Lung (tissue), 11 donors: ENCODE measurements at regions not wholly inside any gene's neighbourhood (a gene's known extent, or its start where the extent isn't known, plus 50 kb on each side); places are given as distances from the start of the nearest gene placed in this dataset.

Experiments used
- ATAC-seq: fragments of 200-7000 bp; cut with Tn5 transposase; one replicate; pipeline ENCODE4 v1.9.1; 2020; ENCODE audit warnings: moderate number of reproducible peaks; ENCODE audit not compliant: insufficient read depth, low FRiP score
- DNase-seq, 3 donors: peaks; one replicate each; pipeline ENCODE4 v3.0.0-alpha.2; 2013 to 2017
- H3K27ac ChIP-seq, 2 donors: one replicate each; pipeline ENCODE4 v1.5.1; 2013; ENCODE audit warnings: mild to moderate bottlenecking in 2 of 2, moderate library complexity in 2 of 2, control low read depth in 1 of 2, inconsistent platforms in 1 of 2, low read depth in 1 of 2, low read length in 1 of 2
- H3K27me3 ChIP-seq, 3 donors: one replicate each; pipeline ENCODE4 v1.5.1; 2013; ENCODE audit warnings: low read length in 2 of 3; ENCODE audit not compliant: control insufficient read depth in 3 of 3, insufficient read depth in 3 of 3
- H3K36me3 ChIP-seq, 4 donors: one replicate each; pipeline ENCODE4 v1.5.1; 2013; ENCODE audit warnings: low read length in 4 of 4, mild to moderate bottlenecking in 1 of 4, moderate library complexity in 1 of 4; ENCODE audit not compliant: control insufficient read depth in 4 of 4, insufficient read depth in 4 of 4
- H3K4me1 ChIP-seq, 5 donors: one replicate each; pipeline ENCODE4 v1.5.1; 2013; ENCODE audit warnings: low read length in 5 of 5, mild to moderate bottlenecking in 2 of 5, moderate library complexity in 1 of 5; ENCODE audit not compliant: control insufficient read depth in 5 of 5, insufficient read depth in 5 of 5
- H3K4me3 ChIP-seq: one replicate; pipeline ENCODE4 v1.5.1; 2013; ENCODE audit warnings: mild to moderate bottlenecking, control low read depth, moderate library complexity
- H3K9ac ChIP-seq, 2 donors: one replicate each; pipeline ENCODE4 v1.5.1; 2013; ENCODE audit warnings: low read length in 2 of 2, control low read depth in 1 of 2; ENCODE audit not compliant: insufficient read depth in 1 of 2
- H3K9me3 ChIP-seq, 4 donors: one replicate each; pipeline ENCODE4 v1.5.1; 2013; ENCODE audit warnings: low read length in 3 of 4, mild to moderate bottlenecking in 1 of 4, moderate library complexity in 1 of 4; ENCODE audit not compliant: control insufficient read depth in 4 of 4, insufficient read depth in 3 of 4
- WGBS, 2 donors: extraction: QIAGEN DNeasy Blood & Tissue Kit; methylation state at CpG; one replicate each; pipeline ENCODE4 v1.1.7; 2013; 5-methylcytosine and 5-hydroxymethylcytosine counted together
- TF ChIP-seq, protein P1 (sequence below): IDR thresholded peaks from 2 replicates; pipeline ENCODE4 v1.5.1; 2012; ENCODE audit warnings: mild to moderate bottlenecking; ENCODE audit errors: control extremely low read depth, extremely low read depth
- donor health status: control.
- donor health status: control.
- donor health status: Bipolar disorder and iron deficiency.
- donor health status: healthy.
- donor health status: DM: yes; HTN: yes; CAD: no.

GRCh38 chr9:1221298-1221697, 171.1 kb downstream of the DMRT2 start:
- Histone ChIP-seq H3K27ac (no peak overlapping the region), H3K36me3 (no peaks in the 10 kb centered on the region), H3K9me3 (no peaks in the 10 kb centered on the region), H3K4me3 (no peak overlapping the region), H3K9ac (no peak overlapping the region), H3K4me1 (no peaks in the 10 kb centered on the region), H3K27me3 (no peaks in the 10 kb centered on the region)
- TF ChIP-seq, protein P1, sequence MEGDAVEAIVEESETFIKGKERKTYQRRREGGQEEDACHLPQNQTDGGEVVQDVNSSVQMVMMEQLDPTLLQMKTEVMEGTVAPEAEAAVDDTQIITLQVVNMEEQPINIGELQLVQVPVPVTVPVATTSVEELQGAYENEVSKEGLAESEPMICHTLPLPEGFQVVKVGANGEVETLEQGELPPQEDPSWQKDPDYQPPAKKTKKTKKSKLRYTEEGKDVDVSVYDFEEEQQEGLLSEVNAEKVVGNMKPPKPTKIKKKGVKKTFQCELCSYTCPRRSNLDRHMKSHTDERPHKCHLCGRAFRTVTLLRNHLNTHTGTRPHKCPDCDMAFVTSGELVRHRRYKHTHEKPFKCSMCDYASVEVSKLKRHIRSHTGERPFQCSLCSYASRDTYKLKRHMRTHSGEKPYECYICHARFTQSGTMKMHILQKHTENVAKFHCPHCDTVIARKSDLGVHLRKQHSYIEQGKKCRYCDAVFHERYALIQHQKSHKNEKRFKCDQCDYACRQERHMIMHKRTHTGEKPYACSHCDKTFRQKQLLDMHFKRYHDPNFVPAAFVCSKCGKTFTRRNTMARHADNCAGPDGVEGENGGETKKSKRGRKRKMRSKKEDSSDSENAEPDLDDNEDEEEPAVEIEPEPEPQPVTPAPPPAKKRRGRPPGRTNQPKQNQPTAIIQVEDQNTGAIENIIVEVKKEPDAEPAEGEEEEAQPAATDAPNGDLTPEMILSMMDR, result no peak
- DNase-seq (no peak), ATAC-seq (no peak)
- 83 to 90% methylated on average over 7 of the region's 7 CpGs for WGBS, 2 donors

GRCh38 chr9:1222511-1222910, 172.4 kb downstream of the DMRT2 start:
- no peaks in the 10 kb centered on the region for H3K27me3 ChIP-seq
- no peaks in the 10 kb centered on the region for H3K4me1 ChIP-seq
- H3K9ac ChIP-seq, result no peak overlapping the region
- H3K4me3 ChIP-seq, result no peak overlapping the region
- TF ChIP-seq, protein P1, result no peak
- H3K9me3 ChIP-seq, result no peaks in the 10 kb centered on the region
- H3K27ac ChIP-seq, result no peak overlapping the region
- no peaks in the 10 kb centered on the region for H3K36me3 ChIP-seq
- DNase-seq (no peak), ATAC-seq (no peak)
- 47 to 56% methylated on average over 3 of the region's 3 CpGs for WGBS, 2 donors

DNA sequence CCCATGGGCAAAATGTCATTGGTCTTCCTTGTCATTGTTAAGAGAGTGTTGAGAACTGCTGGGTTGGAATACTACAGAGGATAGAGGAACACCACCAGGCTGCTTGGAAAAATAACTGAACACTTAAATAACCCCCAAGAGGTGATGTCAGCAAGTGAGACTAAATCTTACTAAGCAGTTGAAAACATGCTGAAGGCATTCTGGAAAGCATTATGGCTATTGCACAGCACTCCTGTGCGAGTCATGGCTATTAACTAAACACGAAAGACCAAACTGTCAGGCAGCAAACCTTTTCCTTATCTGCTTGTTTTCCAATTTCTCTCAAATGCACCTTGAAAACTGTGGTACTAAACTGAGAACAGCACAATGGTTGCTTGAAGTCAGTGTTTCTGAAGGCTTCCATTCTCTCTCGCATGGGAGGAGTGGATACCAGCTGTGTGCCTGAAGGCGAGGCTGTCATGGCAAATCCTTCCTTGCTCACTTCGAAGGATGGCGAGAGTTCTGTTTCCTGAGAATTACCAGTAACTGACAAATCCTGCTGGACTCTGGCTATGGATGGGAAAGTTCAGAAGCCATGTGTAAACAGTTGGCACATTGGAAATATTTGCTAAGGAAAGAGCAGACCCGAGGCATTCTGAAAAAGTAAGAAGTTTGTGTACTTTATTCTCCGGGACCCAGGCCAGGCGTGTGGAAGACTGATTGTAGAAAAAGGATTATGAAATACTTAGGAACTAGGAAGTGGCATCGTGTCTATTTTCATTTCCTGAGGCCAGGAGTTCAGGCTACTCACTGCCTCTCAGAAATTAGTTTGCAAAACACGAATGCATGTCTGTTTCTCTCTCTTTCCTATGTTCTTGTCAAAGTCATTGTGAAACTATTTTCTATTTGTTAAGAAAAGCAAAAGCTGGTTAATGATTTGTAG, 182.1 kb downstream of the DMRT2 start:
- WGBS, 2 donors, result 29 to 41% methylated on average over 11 of the region's 11 CpGs
- DNase-seq (peak; percentile 83 to 94 (median 93)), ATAC-seq (peak; percentile 80)
- H3K36me3 ChIP-seq, result no peaks in the 10 kb centered on the region
- peaks cover 0 to 6% (median 0%) of the 10 kb centered on the region in 4 donors for H3K9me3 ChIP-seq
- H3K4me1 ChIP-seq, result peaks cover 0 to 23% (median 7%) of the 10 kb centered on the region in 5 donors
- TF ChIP-seq, protein P1, result no peak
- no peaks in the 10 kb centered on the region for H3K27me3 ChIP-seq
- no peak overlapping the region for H3K9ac ChIP-seq
- H3K27ac ChIP-seq, result peak overlapping the region in 1 of 2 donors; percentile 76
- H3K4me3 ChIP-seq, result no peak overlapping the region
